ENCODE measurements at regions not wholly inside any gene's neighbourhood (a gene's known extent, or its start where the extent isn't known, plus 50 kb on each side); places are given as distances from the start of the nearest gene placed in this dataset.

GRCh38 chr6:144673807-144674206, 388.7 kb downstream of the UTRN start:
- TF ChIP-seq POLR2A (IDR thresholded peaks at IDR 0.05) (no peak), CTCF (IDR thresholded peaks at IDR 0.05) (no peak)

All from vagina (tissue), 2 donors.